HG02884 (cell line): ENCODE measurements at regions not wholly inside any gene's neighbourhood (a gene's known extent, or its start where the extent isn't known, plus 50 kb on each side); places are given as distances from the start of the nearest gene placed in this dataset.
"Not testable (repeated sequence)": the region's sequence is repeated elsewhere in the genome, so short reads cannot be mapped to it uniquely, and the experiment has no call there.

Experiments used
- ATAC-seq: cut with Tn5 transposase; IDR thresholded peaks from one replicate; pipeline ENCODE4 v1.9.1; 2021; ENCODE audit warnings: mild to moderate bottlenecking, moderate library complexity; ENCODE audit not compliant: unreplicated experiment

DNA sequence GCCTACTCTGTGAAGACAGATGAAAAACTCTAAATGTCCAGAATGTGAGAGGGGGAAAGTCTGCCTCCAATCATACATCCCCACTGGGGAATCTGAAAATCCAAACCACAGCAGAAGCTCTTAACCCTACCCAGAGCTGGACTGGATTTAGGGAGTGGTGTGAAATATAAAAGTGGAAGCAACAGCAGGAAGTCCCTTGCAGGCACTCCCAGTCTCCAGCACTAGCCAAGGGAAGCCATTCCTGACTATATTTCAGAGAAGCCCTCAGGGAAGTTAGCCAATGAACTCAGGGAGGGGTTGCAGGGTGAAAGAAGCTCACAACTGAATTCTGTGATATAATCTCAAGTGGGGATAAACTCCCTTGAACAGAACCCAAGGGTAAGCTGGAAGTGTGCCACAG, 51.5 kb downstream of the CRPPA start:
- no peak for ATAC-seq

DNA sequence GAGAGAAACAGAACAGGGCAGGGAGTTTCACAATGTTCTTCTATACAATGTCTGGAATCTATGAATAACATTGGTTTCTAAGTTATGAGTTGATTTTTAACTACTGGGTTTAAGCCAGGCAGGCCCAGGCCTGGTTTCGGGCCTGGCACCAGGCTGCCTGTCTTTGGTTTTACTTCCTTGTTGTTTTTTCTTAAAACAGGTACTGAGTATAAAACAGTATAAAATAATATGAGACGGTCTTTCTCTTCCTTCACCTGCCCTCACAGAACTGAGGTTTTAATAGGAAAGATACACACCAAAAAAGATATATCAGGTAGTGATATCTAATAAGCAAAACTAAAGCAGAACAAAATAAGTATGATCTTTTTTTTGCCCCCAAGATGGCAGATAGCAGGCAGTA, 52.0 kb downstream of the CRPPA start:
- ATAC-seq: not testable (repeated sequence)

DNA sequence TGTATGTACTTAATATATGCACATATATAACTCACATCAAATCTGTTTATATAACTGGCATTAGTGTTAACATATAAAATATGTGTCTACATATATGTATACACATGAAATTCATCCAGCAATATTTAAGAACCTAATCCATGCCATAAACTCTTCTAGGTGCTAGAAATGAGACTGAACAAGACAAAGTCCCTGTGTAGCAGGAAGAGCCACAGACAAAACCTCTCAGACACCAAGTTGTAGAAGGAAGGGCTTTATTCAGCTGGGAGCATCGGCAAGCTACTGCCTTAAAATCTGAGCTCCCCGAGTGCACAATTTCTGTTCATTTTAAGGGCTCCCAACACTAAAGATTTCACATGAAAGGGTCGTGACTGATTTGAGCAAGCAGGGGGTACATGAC, 52.5 kb downstream of the CRPPA start:
- ATAC-seq: no peak

DNA sequence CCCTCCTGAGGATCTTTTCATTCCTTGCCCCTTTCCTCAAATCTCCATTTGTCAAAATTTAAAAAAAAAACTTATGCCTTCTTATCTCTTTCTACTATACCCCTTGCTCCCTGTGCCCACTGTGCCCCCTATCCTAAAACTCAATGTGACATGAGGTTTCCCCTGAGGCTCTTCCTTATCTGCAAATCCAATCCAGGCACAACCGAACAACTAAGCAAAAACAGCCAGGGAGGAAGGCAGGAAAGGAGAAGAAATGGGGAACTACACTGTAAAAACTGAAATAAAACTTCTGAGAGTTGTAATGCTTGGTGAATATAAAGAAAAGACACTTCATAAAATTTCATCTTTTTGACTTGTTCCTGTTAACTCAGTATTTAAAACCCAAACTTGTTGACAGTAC, 54.2 kb downstream of the CRPPA start:
- no peak for ATAC-seq

DNA sequence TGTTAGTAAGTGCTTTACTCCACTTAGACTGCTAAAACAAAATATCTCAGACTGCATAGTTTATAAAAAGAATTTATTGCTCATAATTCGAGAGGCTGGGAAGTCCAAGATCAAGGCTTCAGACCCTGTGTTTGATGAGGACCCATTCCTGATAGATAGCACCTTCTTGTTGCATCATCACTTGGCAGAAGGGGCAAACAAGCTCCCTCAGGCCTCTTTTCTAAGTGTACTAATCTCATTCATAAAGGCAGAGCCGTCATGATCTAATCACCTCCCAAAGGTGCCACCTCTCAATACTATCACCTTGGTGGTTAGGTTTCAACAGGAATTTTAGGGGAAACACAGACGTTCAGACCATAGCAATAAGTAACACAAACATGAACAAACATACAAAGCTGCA, 55.4 kb downstream of the CRPPA start:
- no peak for ATAC-seq

DNA sequence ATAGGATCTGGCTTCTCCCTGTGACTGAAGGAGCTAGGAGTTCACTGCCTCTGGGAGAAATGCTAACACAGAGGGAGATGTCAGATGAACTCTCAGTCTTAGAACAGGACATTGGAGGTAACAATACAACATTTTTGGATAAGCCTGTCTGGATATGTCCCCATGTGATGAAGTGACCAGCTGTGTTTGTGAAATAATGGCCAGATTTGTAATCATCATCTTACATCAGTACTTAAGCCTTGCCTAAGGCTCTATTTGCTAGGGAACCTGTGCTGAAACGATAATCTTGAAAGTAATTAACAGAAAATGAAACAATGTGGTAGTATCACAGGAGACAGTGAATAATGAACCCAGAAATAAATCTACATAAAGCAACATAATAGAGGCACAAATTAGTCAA, 56.2 kb downstream of the CRPPA start:
- no peak for ATAC-seq

DNA sequence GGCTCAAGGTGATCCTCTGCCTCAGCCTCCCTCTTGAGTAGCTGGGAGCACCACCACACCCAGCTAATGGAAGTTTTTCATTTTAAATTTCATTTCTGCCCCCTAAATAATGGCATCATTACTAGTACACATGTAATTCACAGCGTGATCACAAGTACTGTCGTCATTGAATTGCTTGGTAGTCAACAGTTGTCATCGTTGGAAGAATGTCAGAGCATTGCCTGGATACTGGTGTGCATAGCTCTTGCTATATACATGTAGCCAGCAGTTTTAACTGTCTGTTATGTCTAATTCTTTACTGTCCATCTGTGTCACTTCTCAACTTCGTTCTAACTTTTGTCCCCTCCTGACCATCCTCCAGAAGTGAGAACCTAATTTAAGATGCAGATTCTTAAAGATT, 62.1 kb downstream of the CRPPA start:
- no peak for ATAC-seq

DNA sequence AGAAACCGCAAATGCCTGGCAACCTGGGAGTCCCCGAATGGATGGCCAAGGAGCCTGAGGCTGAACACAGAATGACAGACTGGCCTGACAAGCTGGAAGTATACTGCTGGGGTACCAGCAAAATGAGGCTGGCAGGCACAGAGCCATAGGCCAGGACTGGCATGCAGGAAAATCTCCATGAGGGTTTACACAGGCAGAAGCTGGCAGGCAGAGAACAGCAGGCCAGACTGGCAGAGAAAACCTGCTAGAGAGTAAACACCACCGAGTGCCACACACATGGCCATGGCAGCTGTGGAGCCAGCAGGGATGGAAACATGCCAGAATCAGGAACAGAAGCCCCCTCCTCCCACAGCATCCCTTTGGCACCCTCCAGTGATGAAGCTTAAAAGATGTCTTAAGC, 63.4 kb downstream of the CRPPA start:
- ATAC-seq: no peak

DNA sequence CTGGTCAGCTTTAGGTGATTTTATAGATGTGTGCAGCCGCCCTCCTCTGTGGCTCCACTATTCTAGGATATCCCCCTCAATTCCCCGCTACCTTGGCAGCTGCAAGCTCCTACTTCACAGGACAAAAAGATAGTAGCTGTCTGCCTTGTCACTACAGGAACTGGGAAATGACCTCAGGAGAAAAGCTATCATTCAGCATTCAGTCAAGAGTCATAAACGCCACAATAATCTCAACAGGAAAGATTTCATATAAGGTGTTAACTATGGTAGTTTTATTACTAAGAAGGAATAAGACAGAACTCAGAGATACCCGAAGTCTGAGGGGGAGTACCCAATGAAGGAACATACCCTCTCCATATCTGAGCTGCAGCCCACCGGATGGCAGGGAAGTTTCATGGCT, 63.9 kb downstream of the CRPPA start:
- ATAC-seq: no peak

DNA sequence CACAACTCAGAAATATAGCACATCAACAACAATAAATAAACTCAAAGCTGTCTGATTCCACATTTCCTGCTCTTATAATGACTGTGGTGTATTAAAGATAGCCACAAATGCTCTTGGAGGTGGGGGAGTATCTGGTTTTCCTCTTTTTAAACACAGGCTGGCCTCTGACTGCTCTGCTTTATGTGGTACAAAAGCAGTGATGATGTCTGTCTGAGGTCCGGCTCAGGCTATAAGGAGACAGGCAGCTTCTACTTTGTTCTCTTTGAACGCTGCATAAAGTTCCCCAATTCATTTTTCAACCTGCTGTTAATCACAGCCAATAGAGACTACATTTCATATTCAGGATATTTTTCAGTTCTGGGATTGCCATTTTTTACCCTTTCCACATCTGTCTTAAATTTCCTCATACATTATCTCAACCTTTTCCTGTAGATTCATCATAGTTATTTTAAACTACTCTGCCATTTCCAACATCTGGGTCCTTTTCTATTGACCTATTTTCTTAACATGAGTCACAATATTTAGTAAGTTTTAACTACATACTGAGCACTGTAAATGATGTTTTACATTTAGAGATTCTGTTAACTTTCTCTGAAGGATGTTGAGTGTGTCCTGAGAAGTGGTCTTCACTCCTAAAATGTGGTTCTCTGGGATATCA, 64.9 kb downstream of the CRPPA start:
- no peak for ATAC-seq

DNA sequence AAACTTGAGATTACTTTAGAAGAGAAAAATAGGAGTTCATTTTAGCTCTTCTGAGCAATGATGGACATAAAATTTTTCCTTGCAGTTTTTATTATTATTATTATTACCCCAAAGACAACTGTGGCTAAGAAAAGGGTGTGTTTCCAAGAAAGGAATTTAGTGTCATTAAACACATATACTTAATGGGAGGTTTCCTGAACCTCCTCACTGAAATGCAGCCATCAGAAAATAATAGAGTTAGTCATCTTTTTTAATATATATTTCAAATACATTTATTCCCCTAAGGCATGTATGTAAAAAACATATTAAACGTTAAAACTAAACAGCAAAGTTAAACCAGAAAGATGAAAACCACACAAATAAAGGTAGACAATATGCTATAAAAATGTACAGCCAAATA, 66.8 kb downstream of the CRPPA start:
- no peak for ATAC-seq

DNA sequence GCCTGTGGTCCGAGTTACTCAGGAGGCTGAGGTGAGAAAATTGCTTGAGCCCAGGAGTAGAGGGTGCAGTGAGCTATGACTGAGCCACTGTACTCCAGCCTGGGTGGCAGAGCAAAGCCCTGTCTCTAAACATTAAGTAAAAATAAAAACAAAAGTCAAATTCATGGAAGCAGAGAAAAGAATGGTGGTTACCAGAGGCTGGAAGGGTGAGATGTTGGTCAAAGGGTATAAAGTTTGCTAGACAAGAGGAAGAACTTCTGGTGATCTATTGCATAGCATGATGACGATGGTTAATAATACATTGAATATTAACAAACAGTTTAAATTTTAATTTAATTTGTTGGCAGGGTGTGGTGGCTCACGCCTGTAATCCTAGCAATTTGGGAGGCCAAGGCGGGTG, 68.1 kb downstream of the CRPPA start:
- no peak for ATAC-seq

DNA sequence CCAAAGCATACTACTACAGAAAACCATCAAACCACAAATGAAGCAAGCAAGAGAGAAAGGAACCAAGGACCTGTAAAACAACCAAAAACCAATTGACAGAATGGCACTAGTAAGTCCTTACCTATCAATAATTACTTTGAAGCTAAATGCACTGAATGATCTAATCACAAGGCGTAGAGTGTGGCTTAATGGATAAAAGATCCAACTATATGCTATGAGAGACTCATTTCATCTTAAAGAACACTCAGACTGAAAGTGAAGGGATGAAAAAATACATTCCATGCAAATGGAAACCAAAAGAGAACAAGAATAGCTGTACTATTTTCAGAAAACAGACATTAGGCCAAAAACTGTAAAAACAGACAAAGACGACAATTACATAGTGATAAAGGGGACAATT, 70.7 kb downstream of the CRPPA start:
- ATAC-seq: no peak

DNA sequence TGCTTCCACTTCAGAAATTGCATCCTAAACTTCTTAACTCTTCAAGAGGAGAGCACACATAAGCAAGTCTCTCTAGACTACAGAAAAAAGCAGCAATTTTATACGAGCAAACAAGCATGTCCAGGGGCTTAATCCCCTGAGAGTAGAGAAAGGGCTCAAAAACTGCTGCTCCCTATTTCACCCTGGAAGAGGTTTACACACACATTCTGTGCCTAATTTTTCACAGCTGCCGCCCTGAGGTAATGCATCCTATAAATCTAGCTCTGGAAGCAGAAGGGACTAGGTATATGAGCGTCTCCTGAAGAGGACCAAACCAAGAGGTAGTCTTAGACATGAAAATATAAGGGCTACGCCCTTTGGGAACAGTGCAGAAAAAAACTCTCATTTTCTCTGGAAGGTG, 73.1 kb downstream of the CRPPA start:
- ATAC-seq: no peak

DNA sequence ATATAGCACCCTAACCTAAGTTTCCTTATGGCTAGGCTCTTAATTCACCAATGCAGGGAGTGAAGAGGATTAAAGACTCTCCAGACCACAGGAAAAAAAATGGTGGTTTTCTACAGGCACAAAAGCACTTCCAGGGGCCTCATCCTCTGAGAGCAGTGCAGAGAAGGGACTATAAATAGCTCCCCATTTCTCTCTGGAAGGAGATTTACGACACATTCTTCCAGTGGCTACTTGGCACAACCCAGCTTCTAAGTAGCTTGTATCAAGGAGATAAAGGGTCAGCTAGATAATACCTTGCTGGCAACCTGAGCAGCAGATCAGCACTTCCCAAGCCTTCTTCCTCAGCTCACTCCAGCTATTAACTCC, 73.5 kb downstream of the CRPPA start:
- ATAC-seq: no peak

DNA sequence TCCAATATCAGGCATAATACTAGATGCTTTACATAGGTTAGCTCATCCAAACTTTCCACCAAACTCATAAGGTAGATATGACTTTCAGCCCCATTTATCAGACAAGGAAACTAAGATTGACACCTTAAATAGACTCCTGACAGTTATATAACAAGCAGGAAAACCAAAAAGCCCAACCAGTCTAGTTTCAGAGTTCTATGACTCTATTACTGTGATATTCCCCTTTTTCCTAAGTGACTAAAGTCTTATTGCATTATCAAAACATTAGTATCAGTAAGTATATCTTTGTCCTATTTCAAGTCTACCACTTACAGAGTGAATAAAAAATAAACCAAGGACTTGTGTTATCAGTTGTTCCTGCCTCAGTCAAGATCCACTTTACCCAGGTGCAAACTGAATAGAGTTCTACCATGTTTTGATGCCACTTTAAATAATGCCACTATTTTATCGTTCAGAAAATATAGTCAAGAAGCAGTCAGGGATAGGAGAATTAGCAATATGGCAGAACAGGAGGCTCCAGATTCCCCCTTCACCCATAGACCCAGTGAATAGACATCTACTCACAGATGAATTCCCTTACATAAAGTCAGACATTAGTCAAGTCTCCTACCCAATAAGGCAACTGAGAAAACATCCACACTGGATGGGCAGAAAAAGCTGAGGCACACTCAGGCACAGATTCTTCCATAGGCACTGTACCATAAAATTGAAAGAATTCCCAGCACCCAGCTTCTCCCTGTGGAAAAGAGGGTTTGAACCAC, 74.1 kb downstream of the CRPPA start:
- no peak for ATAC-seq

DNA sequence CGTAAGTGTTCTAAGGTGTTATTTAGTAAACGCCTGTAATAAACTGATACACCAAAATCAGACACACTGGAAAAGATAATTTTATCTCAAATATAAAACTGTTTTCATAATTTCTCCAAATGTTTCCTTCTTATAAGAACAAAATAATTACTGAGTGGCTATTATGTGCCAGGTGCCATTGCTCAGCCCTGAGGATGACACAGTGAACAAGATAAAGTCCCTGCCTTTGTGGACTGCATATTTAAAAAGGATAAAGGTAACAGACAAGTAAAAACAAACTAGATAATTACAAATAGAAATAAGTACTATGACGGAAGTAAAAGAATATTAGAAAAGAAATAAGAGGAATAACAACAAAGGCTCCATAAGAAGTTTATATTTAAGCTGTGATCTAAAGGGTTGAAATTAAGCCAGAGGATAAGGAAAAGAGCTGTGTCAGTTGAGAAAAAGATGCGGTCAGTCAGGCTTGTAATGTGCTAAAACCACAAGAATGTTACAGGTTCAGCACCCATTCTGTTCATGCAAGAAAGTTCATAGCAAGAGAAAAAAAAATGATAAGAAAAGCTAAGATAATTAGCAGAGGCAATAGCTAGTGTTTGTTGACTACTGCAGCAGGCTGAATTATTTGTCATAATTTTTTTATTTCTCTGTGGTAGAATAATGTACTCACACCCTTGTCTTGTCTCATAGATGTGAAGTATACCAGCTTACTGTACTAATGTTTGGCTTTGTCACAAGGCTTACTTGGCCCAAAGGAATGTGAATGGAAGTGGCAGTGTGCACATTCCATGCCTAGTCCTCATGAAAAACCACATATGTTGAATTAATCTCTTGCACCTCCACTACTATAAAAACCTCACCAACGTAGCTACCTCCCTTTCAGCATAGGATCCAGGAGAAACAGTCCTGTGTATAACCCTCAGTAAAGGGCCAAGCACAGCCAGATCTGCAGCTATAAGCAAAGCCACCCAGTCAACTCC, 75.1 kb downstream of the CRPPA start:
- ATAC-seq: no peak

DNA sequence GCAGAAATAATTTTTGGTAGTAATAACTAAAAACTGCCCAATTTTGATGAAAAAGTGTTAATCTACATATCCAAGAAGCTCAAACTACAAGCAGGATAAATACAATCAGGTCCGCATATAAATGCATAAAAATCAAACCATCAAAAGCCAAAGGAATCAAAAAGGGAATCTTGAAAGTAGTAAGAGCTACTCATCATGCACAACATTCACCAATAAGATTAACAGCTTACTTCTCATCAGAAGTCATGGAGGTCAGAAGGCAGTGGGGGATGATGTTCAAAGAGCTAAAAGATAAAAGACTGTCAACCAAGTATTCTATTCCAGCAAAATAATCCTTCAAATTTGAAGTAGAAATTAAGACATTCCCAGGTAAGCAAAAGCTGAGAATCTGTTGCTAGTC, 76.4 kb downstream of the CRPPA start:
- no peak for ATAC-seq

DNA sequence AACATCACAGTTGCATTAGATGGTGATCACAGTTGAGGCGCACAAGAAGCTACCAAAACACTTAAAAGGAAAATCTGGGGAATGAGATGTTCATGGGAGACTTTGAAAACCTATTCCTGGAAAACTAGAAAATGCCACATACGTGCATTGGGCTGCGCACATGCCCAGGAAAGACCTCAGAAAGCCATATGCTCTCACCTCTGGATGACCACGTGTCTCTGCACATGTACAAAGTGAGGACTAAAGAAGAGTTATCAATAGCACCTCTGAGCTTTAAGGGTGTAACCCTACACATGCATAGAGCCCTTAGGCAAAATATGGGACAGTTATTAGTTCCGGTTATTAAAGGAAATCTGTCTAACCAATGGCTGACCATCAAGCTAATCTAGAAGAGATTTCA, 77.7 kb downstream of the CRPPA start:
- no peak for ATAC-seq

DNA sequence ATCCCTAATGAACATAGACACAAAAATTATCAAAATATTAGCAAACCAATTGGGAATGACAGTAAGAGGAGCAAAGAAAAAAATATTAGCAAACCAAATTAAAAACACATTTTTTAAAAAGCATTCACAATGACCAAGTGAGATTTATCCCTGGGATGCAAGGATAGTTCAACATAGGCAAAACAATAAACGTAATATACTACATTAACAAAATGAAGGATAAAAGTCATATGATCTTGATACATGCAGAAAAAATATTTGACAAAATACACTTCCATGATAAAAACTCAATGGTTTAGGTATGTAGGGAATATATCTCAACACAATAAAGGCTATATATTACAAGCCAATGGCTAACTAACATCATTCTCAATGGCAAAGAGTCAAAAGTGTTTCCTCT, 83.3 kb downstream of the CRPPA start:
- ATAC-seq: no peak

DNA sequence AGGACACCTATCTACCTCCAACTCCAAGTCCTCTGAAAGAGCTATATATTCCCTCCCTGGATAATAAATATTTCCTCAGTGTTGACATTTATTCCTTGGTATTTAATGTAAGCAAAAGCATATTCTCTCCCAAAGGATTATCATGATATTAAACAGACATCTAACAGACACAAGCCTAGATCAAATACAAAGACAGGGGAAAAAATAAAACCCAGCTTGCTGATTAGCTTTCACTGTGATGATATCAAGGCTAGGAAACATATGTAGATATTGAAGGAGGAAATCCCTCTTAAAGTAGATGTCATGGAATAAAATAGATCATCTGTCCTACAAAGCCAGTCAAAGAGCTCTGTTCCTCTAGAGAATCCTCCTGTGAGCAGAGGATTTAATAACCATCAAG, 95.2 kb downstream of the CRPPA start:
- ATAC-seq: no peak

DNA sequence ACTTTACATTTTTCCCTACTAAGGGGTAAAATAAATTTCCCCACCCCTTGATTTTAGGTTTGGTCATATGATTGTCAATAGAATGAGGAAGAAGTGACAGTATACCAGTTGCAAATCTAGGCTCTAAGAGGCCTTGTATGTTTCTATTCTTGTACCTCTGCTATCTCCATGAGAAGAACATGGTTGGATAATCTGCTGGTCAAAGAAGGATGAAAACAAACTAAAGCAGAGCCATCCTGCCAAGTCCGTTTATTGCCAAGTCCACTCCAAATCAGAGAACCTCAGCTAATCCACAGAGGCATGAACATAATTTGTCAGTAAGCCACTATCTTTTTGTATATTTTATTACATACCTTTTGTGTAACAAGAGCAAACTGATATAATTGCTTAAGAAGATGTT, 98.0 kb downstream of the CRPPA start:
- ATAC-seq: no peak
